Upper lobe of left lung (tissue), 4 donors: ENCODE measurements at regions not wholly inside any gene's neighbourhood (a gene's known extent, or its start where the extent isn't known, plus 50 kb on each side); places are given as distances from the start of the nearest gene placed in this dataset.

ENCODE experiments used
- CTCF ChIP-seq, 6 experiments: fragments of 450-650 bp in 4 of 6; fragments of 200-600 bp in 2 of 6; sonication (generic) in 2 of 6; IDR thresholded peaks; one replicate each; pipeline ENCODE4 v1.5.1; 2016 to 2019; ENCODE audit warnings: antibody characterized with exemption in 6 of 6
- EP300 ChIP-seq, 4 donors: sonication (generic); formaldehyde crosslinking; IDR thresholded peaks; one replicate each; pipeline ENCODE4 v1.5.1; 2017; ENCODE audit warnings: antibody characterized with exemption in 4 of 4, control low read depth in 2 of 4

DNA sequence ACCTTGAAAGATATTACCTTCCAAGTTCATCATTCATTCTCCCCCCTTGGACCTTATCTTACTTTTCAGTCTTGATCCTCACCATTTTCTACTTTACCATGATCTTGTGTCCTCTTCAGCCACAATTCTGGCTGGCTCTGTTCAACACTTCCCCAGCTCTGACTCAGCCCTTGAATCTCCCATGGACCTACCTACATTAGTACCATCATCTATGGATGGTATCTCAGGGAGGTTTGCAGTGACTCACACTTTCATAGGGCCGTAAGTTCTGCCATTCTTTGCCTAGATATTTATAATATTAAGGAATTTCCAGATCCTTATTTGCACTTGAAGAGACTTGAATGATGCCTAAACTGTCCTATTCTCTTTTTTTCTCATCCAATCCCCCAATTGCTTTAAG, 213.7 kb upstream of the RORA start:
- TF ChIP-seq CTCF (IDR thresholded peaks at IDR 0.05), result no peak
- TF ChIP-seq EP300 (IDR thresholded peaks at IDR 0.05), result no peak
